GM18909 (cell line): ENCODE measurements at regions not wholly inside any gene's neighbourhood (a gene's known extent, or its start where the extent isn't known, plus 50 kb on each side); places are given as distances from the start of the nearest gene placed in this dataset.

ENCODE experiments used
- ATAC-seq: cut with Tn5 transposase; IDR thresholded peaks from one replicate; pipeline ENCODE4 v1.9.1; 2021; ENCODE audit warnings: mild to moderate bottlenecking; ENCODE audit not compliant: unreplicated experiment, poor library complexity

- ATAC-seq, result no peak
Measured at GRCh38 chr1:105872817-105873216, 1183.7 kb upstream of the PRMT6 start.

GRCh38 chr1:105874621-105875020 lies 1181.9 kb upstream of the PRMT6 start:
- peak; percentile 71 for ATAC-seq

GRCh38 chr1:105886309-105886708 lies 1170.2 kb upstream of the PRMT6 start:
- no peak for ATAC-seq

GRCh38 chr1:105891308-105891707 lies 1165.2 kb upstream of the PRMT6 start:
- no peak for ATAC-seq

GRCh38 chr1:105894006-105894405 lies 1162.5 kb upstream of the PRMT6 start:
- ATAC-seq, result no peak

DNA sequence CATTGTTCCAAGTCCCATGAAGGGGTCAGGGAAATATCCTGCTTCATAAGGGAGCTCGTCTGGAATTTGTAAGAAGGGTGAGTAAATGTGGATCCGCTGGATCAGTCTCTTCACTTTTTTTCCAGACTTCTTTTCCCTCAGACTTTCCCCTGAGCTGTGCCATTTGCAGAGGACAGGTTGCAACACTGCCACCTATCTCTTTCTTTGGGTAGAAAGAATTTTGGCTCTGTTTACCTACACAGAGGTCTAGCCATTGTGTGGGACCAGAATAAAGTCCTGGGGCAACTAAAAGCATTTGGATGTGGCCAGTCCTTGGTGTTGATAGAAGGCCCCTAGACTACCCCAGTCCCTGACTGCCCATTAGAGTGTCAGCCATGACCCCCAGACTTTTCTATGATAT lies 1146.7 kb upstream of the PRMT6 start:
- ATAC-seq, result no peak

GRCh38 chr1:105914403-105914802 lies 1142.1 kb upstream of the PRMT6 start:
- no peak for ATAC-seq

DNA sequence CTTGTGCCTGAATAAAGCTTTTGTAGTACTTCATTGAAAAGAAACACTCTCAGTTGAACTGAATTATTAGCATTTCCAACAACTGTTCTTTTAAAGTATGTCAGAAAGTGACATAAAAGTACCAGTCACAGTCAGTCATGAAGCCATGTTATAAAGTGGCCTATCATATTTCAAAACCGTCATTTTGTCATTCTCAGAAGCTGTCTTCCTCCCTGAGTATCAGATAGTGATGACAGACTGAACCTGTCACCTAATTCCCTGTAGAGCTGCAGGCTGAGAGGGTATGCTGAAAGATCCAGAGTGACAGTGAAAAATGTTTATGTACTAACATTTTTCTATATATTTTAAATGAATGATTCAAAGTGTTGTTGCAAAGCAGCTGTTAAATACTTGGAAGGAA lies 1121.7 kb upstream of the PRMT6 start:
- no peak for ATAC-seq

GRCh38 chr1:105964879-105965278 lies 1091.6 kb upstream of the PRMT6 start:
- ATAC-seq, result no peak

- ATAC-seq, result no peak
Measured at GRCh38 chr1:105997516-105997915, 1059.0 kb upstream of the PRMT6 start.

GRCh38 chr1:106022312-106022902 lies 1034.1 kb upstream of the PRMT6 start:
- ATAC-seq, result peak; percentile 50

DNA sequence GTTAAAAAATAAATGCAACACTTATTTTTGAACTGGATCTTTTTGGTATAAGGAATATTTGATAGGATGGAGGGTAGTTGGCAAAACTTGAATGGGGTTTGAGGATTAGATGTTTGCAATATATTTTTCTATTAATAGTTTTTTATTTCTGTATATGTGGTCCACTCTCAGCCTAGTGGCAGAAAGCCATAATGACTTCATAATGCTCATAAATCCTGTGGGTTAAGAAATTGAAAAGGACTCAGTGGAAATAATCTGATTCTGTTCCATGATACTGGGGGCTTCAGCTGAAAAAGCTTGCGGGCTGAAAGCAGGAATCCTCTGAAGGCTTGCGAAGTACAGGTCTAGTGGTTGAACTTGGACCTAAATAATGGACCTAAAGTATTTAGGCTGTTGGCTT lies 1028.6 kb upstream of the PRMT6 start:
- no peak for ATAC-seq

GRCh38 chr1:106037526-106037925 lies 1018.9 kb upstream of the PRMT6 start:
- no peak for ATAC-seq

- ATAC-seq, result no peak
Measured at GRCh38 chr1:106038260-106038659, 1018.2 kb upstream of the PRMT6 start.

DNA sequence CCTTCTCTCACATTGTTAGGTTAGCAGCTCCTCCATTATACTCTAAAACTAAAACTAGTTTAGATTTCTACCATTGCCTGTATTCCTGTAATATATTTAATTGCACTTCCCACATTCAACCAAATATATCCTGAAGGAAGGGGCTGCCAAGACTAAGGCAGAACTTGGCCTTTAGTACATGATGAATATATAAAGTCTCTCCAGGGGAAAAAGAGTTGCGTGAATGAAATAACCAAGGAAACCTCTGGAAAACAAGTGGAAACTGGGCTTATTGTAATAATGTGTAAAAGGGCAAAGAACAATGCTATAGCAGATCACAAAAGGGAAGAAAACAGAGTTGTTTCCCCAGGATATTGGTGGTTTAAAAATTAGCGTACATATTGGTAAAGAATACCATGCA lies 1012.5 kb upstream of the PRMT6 start:
- ATAC-seq, result no peak

- ATAC-seq, result no peak
Measured at GRCh38 chr1:106047210-106047609, 1009.3 kb upstream of the PRMT6 start.

DNA sequence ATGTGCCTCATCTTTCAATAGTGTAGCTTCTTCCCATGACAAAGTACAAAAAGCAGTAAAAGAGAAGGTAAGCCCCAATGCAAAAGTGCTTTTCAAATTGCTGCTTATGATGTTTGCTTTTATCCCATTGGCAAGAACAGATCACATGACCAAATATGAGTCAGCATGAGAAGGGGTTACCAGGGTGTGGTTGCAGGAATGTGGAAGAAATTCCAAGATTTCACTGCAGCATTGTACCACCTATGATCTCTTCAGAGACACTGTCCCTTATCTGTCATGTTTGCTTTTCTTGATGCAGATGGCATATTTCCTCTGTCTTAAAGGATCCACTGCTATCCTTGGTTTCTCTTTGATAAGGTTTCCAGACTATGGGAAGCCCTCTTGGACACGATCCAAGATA lies 1006.9 kb upstream of the PRMT6 start:
- no peak for ATAC-seq

DNA sequence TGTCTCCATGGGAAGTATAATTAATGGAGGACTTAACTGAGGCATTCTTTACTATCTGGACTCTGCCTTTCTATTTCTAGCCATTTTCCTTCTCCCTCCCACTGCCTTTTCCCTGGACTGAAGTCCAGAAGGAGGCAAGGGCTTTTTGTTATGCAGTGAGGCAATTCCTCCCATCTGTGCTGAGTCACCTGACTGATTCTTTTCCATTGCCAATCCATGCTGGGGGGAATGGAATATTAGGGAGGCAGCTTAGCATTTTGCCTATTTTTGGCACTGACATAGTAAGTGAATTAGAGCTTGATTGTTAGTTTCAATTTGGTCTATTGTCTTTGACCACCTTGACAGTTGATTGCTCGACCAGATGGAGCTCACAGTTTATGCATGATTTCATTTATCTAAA lies 1000.6 kb upstream of the PRMT6 start:
- no peak for ATAC-seq

DNA sequence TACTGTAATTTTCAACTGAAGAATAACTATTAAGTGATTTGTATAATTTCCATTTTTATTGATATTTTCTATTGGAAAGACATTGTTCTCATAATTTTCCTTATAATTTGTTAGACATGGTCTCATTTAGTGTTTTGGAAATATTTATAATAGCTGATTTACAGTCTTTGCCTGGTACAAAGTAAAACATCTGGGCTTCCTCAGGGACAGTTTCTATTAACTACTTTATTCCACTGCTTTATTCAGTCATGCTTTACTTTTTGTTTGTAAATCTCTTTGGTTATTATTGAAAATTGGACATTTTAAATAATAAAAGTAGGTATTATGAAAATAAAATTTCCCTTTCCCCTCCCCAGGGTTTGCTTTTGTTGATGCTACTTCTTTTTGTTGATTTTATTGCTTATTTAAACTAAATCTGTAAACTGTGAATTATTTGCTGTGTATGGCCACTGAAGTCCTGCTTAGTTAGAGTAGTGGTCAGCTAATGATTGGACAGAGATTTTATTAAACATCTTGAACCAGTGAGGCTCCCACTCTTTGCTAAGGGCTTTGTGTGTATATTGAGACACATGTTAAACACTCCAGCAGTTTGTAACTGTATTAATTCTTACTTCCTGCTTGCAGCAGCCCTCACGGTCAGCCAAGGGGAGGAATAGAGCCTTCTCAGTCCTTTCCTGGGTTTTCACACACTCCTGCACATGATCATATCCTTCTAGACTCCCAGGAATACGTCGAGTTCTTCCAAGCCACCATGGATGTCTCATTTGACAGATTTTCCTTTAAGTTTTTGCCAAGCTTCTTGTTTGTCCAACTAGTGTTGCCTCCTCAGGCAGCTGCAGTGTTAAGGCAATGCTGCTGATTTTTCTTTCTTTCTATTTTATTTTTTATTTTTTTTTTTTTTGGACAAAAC lies 994.6 kb upstream of the PRMT6 start:
- no peak for ATAC-seq

- ATAC-seq, result no peak
Measured at GRCh38 chr1:106063510-106063909, 993.0 kb upstream of the PRMT6 start.

GRCh38 chr1:106072909-106073600 lies 983.4 kb upstream of the PRMT6 start:
- ATAC-seq, result peak; percentile 60
